ENCODE measurements at regions not wholly inside any gene's neighbourhood (a gene's known extent, or its start where the extent isn't known, plus 50 kb on each side); places are given as distances from the start of the nearest gene placed in this dataset.
"Not testable (repeated sequence)": the region's sequence is repeated elsewhere in the genome, so short reads cannot be mapped to it uniquely, and the experiment has no call there.

- not testable (repeated sequence) for TF ChIP-seq POLR2AphosphoS5 (IDR thresholded peaks at IDR 0.05; ENCODE audit: low read depth, low read length); TCF12 (IDR thresholded peaks at IDR 0.05); CTCF (IDR thresholded peaks at IDR 0.05); ZBTB33 (IDR thresholded peaks at IDR 0.05; ENCODE audit: borderline replicate concordance, low read depth); FOXM1 (IDR thresholded peaks at IDR 0.05; ENCODE audit: low read depth); FOSL2 (IDR thresholded peaks at IDR 0.05; ENCODE audit: borderline replicate concordance, low read depth); NFIC (IDR thresholded peaks at IDR 0.05; ENCODE audit: borderline replicate concordance); EP300 (IDR thresholded peaks at IDR 0.05; ENCODE audit: borderline replicate concordance in 1 of 2, low read depth in 1 of 2, low read length in 1 of 2); EZH2phosphoT487 (IDR thresholded peaks at IDR 0.05; ENCODE audit: borderline replicate concordance, low read depth); USF2 (IDR thresholded peaks at IDR 0.05; ENCODE audit: borderline replicate concordance, low read depth, low read length); REST (IDR thresholded peaks at IDR 0.05; ENCODE audit: low read depth, low read length)
These were observed 56.6 kb upstream of the TNFAIP8 start for GRCh38 chr5:119299242-119299614.

Measured in SK-N-SH (cell line).